ENCODE measurements at regions not wholly inside any gene's neighbourhood (a gene's known extent, or its start where the extent isn't known, plus 50 kb on each side); places are given as distances from the start of the nearest gene placed in this dataset.

DNA sequence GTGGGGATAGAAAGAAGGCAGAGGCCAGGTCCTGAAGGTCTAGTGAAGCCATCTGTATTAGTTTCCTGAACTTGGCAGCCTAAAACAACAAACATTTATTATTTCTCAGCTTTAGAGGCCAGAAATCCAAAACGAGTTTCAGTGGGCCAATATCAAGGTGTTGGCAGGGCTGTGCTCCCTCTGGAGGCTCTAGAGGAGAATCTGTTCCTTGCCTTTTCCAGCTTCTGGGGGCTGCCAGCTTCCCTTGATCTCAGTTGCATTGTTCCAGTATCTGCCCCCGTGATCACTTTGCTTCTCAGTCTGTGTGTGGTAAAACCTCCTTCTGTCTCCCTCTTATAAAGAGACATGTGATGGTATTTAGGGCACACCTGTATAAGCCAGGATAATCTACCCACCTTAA, 82.4 kb downstream of the MAFB start:
- Histone ChIP-seq H3K9ac (ENCODE audit: low read length) (no peak overlapping the region), H3K27ac (ENCODE audit: low read length) (no peak overlapping the region), H3K27me3 (ENCODE audit: low read depth, low read length) (peaks cover 39% of the 10 kb centered on the region), H2AFZ (ENCODE audit: low read depth, low read length) (no peak overlapping the region), H3K36me3 (replicated peaks; ENCODE audit: low read depth, low read length) (no peaks in the 10 kb centered on the region), H3K4me3 (ENCODE audit: low read length) (no peak overlapping the region), H3K79me2 (ENCODE audit: low read length) (no peaks in the 10 kb centered on the region), H3K4me1 (ENCODE audit: low read length) (no peaks in the 10 kb centered on the region), H3K9me3 (ENCODE audit: insufficient read depth, low read length) (no peaks in the 10 kb centered on the region), H4K20me1 (ENCODE audit: insufficient read depth, low read length) (no peaks in the 10 kb centered on the region), H3K4me2 (ENCODE audit: low read length) (no peak overlapping the region)
- TF ChIP-seq, protein P1, sequence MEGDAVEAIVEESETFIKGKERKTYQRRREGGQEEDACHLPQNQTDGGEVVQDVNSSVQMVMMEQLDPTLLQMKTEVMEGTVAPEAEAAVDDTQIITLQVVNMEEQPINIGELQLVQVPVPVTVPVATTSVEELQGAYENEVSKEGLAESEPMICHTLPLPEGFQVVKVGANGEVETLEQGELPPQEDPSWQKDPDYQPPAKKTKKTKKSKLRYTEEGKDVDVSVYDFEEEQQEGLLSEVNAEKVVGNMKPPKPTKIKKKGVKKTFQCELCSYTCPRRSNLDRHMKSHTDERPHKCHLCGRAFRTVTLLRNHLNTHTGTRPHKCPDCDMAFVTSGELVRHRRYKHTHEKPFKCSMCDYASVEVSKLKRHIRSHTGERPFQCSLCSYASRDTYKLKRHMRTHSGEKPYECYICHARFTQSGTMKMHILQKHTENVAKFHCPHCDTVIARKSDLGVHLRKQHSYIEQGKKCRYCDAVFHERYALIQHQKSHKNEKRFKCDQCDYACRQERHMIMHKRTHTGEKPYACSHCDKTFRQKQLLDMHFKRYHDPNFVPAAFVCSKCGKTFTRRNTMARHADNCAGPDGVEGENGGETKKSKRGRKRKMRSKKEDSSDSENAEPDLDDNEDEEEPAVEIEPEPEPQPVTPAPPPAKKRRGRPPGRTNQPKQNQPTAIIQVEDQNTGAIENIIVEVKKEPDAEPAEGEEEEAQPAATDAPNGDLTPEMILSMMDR (IDR thresholded peaks at IDR 0.05; ENCODE audit: low read depth, low read length): no peak
- TF ChIP-seq EZH2phosphoT487 (IDR thresholded peaks at IDR 0.05; ENCODE audit: low read depth): no peak

DNA sequence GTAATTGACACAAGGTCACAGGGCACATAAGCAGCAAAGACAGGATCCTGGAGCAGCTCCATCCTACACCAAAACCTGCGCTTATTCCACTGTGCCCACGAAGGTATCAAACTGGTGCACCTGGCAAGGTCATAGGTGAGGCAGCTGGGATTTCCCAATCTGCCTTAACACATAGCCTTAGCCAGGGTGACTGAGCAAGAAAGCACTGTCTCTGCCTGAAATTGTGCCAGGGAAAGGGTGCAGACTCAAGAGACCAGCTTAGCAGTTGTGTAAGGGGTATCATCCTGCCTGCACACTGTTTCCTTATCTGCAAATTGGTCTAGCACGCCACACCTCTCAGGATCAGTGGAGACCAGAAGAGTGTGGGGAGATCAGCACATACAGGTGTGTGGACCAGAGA, 82.8 kb downstream of the MAFB start:
- H3K4me2 ChIP-seq (ENCODE audit: low read length): no peak overlapping the region
- peaks cover 34% of the 10 kb centered on the region for H3K27me3 ChIP-seq (ENCODE audit: low read depth, low read length)
- no peaks in the 10 kb centered on the region for H3K4me1 ChIP-seq (ENCODE audit: low read length)
- H3K36me3 ChIP-seq (replicated peaks; ENCODE audit: low read depth, low read length): no peaks in the 10 kb centered on the region
- no peak overlapping the region for H2AFZ ChIP-seq (ENCODE audit: low read depth, low read length)
- no peaks in the 10 kb centered on the region for H3K79me2 ChIP-seq (ENCODE audit: low read length)
- no peak for TF ChIP-seq EZH2phosphoT487 (IDR thresholded peaks at IDR 0.05; ENCODE audit: low read depth)
- TF ChIP-seq, protein P1 (IDR thresholded peaks at IDR 0.05; ENCODE audit: low read depth, low read length): no peak
- H3K9ac ChIP-seq (ENCODE audit: low read length): no peak overlapping the region
- no peak overlapping the region for H3K27ac ChIP-seq (ENCODE audit: low read length)
- H4K20me1 ChIP-seq (ENCODE audit: insufficient read depth, low read length): no peaks in the 10 kb centered on the region
- no peaks in the 10 kb centered on the region for H3K9me3 ChIP-seq (ENCODE audit: insufficient read depth, low read length)
- H3K4me3 ChIP-seq (ENCODE audit: low read length): no peak overlapping the region

DNA sequence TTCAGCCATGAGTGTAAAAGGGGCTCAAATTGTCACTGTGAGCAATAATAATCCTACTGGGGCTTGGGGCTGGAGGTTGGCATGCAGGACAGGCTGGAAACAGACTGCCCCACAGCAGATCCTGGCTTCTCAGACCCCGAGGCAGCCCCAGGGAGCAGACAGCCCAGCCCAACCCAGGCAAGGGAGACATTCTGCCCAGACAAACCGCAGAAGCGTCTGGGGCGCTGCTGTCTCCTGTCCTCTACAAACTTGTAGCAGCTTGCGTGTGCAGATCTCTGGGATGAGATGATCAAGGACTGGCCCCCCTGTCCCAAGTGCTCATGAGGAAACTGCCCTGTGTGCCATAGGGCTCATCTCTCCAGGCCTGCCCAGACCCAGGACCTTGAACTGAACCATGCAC, 84.6 kb downstream of the MAFB start:
- Histone ChIP-seq H3K4me2 (ENCODE audit: low read length) (no peak overlapping the region), H3K4me3 (ENCODE audit: low read length) (no peak overlapping the region), H3K9ac (ENCODE audit: low read length) (no peak overlapping the region), H3K27me3 (ENCODE audit: low read depth, low read length) (peaks cover 33% of the 10 kb centered on the region), H3K27ac (ENCODE audit: low read length) (no peak overlapping the region), H2AFZ (ENCODE audit: low read depth, low read length) (no peak overlapping the region), H3K4me1 (ENCODE audit: low read length) (no peaks in the 10 kb centered on the region), H3K79me2 (ENCODE audit: low read length) (no peaks in the 10 kb centered on the region), H3K9me3 (ENCODE audit: insufficient read depth, low read length) (no peaks in the 10 kb centered on the region), H3K36me3 (replicated peaks; ENCODE audit: low read depth, low read length) (no peaks in the 10 kb centered on the region), H4K20me1 (ENCODE audit: insufficient read depth, low read length) (no peaks in the 10 kb centered on the region)
- TF ChIP-seq EZH2phosphoT487 (IDR thresholded peaks at IDR 0.05; ENCODE audit: low read depth): no peak
- TF ChIP-seq, protein P1 (IDR thresholded peaks at IDR 0.05; ENCODE audit: low read depth, low read length): no peak

DNA sequence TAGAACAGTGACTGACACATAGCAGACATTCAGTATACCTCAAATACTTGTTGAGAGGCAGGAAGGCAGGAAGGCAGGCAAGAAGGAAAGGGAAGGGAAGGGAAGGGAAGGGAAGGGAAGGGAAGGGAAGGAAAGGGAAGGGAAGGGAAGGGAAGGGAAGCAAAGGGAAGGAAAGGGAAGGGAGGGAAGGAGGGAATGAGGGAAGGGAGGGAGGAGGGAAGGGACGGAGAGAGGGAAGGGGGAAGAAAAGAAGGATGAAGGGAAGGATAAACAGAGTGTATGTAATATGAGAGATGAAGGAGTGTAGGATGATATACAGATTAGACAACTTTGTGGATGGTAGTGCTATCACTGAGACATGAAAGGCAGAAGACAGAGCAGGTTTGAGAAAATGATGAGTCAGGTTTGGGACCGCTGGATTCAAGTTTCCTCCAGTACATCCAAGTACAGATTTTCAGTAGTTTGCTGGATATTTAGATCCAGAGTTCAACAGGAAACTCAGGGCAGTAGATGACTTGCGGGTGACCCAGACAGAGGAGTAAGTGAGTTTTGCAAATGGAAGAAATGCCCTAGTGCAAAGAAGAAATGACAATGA, 85.9 kb downstream of the MAFB start:
- H2AFZ ChIP-seq (ENCODE audit: low read depth, low read length): no peak overlapping the region
- H3K27me3 ChIP-seq (ENCODE audit: low read depth, low read length): peaks cover 31% of the 10 kb centered on the region
- H3K36me3 ChIP-seq (replicated peaks; ENCODE audit: low read depth, low read length): no peaks in the 10 kb centered on the region
- no peak overlapping the region for H3K9ac ChIP-seq (ENCODE audit: low read length)
- H3K4me3 ChIP-seq (ENCODE audit: low read length): no peak overlapping the region
- H3K4me1 ChIP-seq (ENCODE audit: low read length): no peaks in the 10 kb centered on the region
- no peaks in the 10 kb centered on the region for H4K20me1 ChIP-seq (ENCODE audit: insufficient read depth, low read length)
- H3K9me3 ChIP-seq (ENCODE audit: insufficient read depth, low read length): peaks cover 5% of the 10 kb centered on the region; the same call in 1 of the 2 replicates
- H3K79me2 ChIP-seq (ENCODE audit: low read length): no peaks in the 10 kb centered on the region
- no peak overlapping the region for H3K4me2 ChIP-seq (ENCODE audit: low read length)
- TF ChIP-seq, protein P1 (IDR thresholded peaks at IDR 0.05; ENCODE audit: low read depth, low read length): no peak
- TF ChIP-seq EZH2phosphoT487 (IDR thresholded peaks at IDR 0.05; ENCODE audit: low read depth): no peak
- no peak overlapping the region for H3K27ac ChIP-seq (ENCODE audit: low read length)
